ENCODE measurements at regions not wholly inside any gene's neighbourhood (a gene's known extent, or its start where the extent isn't known, plus 50 kb on each side); places are given as distances from the start of the nearest gene placed in this dataset.
"Not testable (repeated sequence)": the region's sequence is repeated elsewhere in the genome, so short reads cannot be mapped to it uniquely, and the experiment has no call there.

DNA sequence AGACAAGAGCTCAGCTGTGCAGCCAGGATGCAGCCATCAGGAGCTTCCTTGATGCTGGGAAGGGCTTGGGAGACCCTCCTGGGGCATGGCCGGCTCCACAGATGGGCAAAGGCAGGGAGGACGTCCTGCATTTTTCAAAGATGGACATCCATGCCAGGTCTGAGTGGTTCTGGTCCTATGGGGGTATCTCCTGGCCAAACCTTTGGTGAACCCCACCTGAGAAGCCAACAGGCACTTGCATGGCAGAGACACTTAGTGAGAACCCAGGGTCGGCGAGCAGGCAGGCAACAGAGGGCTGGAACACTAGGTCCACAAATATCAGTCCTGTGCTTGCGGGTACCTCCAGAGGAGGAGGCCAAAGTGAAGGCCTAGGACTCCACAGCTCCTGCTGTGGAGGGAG lies 70.0 kb downstream of the KCTD15 start:
- no peaks in the 10 kb centered on the region for H3K9me3 ChIP-seq (replicated peaks)
- H3K4me1 ChIP-seq: peaks cover 3% of the 10 kb centered on the region; the same call in 1 of the 2 replicates
- H3K4me3 ChIP-seq: no peak overlapping the region
- no peak overlapping the region for H3K27ac ChIP-seq
- no peaks in the 10 kb centered on the region for H3K36me3 ChIP-seq
- DNase-seq: no peak
- no peaks in the 10 kb centered on the region for H3K27me3 ChIP-seq

DNA sequence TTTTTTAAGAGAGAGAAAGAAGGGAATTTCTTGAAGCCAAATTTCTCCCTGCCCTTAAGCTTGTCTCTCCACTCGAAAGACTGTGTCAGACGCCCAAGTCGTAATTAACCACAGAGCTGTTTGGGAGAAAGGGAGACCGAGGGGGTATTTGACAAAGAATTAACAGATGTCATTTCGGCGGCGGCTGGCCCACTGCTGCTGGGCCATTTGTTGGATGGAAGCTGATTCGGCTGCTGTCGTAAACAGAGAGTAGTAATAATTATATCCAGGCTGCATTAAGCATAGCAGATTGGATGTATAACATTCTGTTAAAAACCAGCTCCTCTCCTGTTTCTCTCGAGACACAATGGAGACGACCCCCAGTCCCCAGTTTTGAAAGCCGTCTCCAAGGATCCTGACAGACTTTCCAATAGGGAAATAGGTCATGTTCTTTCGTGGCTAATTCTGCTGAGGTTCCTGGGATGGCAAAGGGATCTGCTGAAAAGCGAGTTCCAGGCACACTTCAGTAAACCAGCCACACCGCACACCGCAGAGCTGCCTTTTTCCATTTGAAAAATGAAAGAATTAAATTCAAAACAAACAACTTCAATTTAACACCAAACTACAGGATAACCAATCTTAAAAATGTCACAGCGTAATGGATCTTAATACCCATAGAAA lies 71.5 kb downstream of the KCTD15 start:
- Histone ChIP-seq H3K9me3 (replicated peaks) (no peaks in the 10 kb centered on the region), H3K4me1 (peaks cover 3% of the 10 kb centered on the region; the same call in 1 of the 2 replicates), H3K36me3 (no peaks in the 10 kb centered on the region), H3K27ac (no peak overlapping the region; the same call in 1 of the 2 replicates), H3K4me3 (peak overlapping the region; percentile 38), H3K27me3 (no peaks in the 10 kb centered on the region)
- peak; percentile 29 to 56 for DNase-seq

DNA sequence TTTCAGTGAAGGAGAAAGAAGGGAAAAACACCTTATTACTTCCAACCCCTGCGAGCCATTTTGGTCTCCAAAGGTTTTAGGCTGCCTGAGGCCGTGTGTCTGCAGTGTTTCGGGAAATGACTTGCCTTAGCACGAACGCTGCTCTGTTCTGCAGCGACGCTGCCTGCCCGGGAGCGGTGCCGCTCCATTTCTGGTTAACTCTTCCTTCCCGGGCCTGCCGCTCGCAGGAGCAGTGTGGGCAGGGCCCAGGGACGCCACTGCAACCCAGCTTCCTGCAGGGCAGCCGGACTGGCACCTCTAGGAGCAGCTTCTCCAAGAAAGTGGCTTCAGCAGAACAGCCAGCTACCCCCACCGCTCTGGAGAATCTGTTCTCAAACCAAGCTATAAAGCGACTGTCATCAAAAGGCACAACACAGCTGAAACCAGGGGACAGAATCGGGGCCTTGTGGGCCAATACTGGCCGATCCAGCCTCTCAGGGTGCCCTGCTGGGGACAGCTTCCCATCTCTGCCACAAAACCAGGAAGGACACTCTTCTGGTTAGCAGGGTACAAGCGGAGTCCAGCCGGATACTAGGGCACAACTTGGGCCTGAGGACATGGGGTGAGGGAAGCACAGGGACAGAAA lies 72.2 kb downstream of the KCTD15 start:
- peak overlapping the region; percentile 38 for H3K4me3 ChIP-seq
- peak; percentile 18 to 33 for DNase-seq

DNA sequence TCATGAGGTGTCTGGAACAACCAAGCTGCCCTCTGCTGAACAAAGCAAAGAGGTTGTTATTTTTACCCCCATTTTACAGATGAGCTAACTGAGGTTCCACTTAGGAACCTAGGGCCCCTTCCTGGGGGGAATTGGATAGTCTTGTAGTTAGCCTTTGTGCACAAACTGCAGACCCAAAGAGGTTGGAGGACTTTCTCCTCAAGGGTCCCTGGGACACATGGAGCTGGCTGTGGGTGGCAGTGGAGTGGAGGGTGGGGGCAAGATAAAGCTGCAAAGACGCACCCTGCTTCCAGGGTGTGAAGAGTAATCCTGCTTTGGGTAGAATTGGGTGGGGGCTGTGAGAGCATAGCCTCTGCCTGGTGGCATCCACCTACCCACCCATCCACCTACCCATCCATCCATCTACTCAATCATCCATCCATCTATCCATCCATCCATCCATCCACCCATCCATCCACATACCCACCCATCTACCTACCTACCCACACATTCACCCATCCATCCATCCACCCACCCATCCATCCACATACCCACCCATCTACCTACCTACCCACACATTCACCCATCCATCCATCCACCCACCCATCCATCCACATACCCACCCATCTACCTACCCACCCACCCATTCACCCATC lies 73.7 kb downstream of the KCTD15 start:
- not testable (repeated sequence) for H3K27me3 ChIP-seq; H3K27ac ChIP-seq; H3K36me3 ChIP-seq; DNase-seq; H3K9me3 ChIP-seq (replicated peaks); H3K4me3 ChIP-seq; H3K4me1 ChIP-seq

More for the DNA sequence above, 72.2 kb downstream of the KCTD15 start:
- Histone ChIP-seq H3K9me3 (replicated peaks) (no peaks in the 10 kb centered on the region), H3K4me1 (peaks cover 3% of the 10 kb centered on the region; the same call in 1 of the 2 replicates), H3K27ac (no peak overlapping the region), H3K27me3 (no peaks in the 10 kb centered on the region), H3K36me3 (no peaks in the 10 kb centered on the region)

DNA sequence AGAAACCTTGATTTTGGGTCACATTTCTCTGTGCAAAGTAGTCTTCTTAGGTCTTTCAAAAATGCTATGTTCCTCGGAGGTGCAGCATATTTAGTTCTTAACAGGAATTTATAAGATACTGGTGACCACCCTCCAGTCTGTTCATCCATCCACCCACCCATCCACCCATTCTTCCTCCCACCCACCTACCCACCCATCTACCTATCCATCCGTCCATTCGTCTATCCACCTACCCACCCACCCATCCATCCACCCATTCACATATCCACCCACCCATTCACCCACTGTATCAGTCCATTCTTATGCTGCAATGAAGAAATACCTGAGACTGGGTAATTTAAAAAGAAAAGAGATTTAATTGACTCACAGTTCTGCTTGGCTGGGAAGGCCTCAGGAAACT lies 74.9 kb downstream of the KCTD15 start:
- H3K27ac ChIP-seq: no peak overlapping the region
- H3K27me3 ChIP-seq: 0 out of 2 replicates have a peak, but pooled peaks cover 2% of the 10 kb centered on the region
- DNase-seq: no peak
- no peak overlapping the region for H3K4me3 ChIP-seq
- H3K9me3 ChIP-seq (replicated peaks): no peaks in the 10 kb centered on the region
- peaks cover 3% of the 10 kb centered on the region; the same call in 1 of the 2 replicates for H3K4me1 ChIP-seq
- no peaks in the 10 kb centered on the region for H3K36me3 ChIP-seq

DNA sequence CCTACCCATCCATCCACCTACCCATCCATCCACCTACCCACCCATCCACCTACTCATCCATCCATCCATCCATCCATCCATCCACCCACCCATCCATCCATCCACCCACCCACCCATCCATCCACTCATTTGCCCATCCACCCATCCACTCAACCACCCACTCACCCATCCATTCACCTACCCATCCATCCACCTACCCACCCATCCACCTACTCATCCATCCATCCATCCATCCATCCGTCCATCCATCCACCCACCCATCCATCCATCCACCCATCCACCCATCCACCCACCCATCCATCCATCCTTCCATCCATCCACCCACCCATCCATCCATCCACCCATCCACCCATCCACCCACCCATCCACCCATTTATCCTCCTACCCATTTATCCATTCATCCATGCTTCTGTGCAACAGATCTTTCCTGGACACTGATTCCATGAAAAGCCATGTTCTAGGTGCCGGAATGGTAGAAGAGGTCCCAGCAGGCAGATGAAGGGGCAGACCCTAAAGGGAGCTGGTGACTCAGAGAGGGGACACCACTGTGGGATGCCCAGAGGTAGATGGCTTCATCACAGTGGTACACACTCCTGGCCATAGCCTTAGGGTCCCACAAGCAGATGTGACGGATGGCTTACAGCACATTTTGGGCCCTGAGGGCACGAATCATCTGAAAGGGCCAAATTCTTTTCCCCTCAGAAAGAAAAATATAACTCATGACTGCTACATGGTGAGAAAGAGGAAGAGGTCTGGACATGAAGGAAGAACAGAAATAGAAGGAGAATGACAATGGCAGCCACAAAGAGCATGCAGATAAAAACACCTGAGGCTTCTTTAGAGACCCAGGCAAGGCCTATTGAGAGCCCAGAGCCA lies 76.0 kb downstream of the KCTD15 start:
- Histone ChIP-seq H3K4me3 (no peak overlapping the region), H3K27ac (no peak overlapping the region), H3K27me3 (0 out of 2 replicates have a peak, but pooled peaks cover 2% of the 10 kb centered on the region), H3K9me3 (replicated peaks) (no peaks in the 10 kb centered on the region), H3K4me1 (peaks cover under 1% of the 10 kb centered on the region; the same call in 1 of the 2 replicates), H3K36me3 (no peaks in the 10 kb centered on the region)
- DNase-seq: no peak

DNA sequence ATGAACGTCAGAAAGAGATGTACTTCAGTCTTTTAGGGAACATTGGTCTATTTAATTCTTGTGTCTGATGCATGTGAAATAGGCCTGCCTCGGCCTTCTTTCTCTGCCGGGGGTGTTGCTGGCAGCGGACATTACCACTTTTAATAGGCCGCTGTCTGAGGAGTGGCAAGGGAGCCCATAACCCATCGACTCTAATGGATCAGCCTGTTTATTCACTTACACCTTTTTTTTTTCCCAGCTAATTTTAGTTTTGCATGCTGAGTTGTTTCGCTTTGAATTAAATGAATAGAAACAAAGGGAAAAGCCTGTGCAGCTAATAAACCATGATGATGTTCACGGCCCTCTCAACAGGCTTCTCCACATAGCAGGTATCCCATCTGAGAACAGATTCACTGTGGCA lies 78.4 kb downstream of the KCTD15 start:
- no peak for DNase-seq
- H3K36me3 ChIP-seq: no peaks in the 10 kb centered on the region
- no peak overlapping the region for H3K27ac ChIP-seq
- H3K4me3 ChIP-seq: no peak overlapping the region
- no peaks in the 10 kb centered on the region for H3K9me3 ChIP-seq (replicated peaks)
- H3K27me3 ChIP-seq: 0 out of 2 replicates have a peak, but pooled peaks cover 7% of the 10 kb centered on the region
- peaks cover 7% of the 10 kb centered on the region for H3K4me1 ChIP-seq

DNA sequence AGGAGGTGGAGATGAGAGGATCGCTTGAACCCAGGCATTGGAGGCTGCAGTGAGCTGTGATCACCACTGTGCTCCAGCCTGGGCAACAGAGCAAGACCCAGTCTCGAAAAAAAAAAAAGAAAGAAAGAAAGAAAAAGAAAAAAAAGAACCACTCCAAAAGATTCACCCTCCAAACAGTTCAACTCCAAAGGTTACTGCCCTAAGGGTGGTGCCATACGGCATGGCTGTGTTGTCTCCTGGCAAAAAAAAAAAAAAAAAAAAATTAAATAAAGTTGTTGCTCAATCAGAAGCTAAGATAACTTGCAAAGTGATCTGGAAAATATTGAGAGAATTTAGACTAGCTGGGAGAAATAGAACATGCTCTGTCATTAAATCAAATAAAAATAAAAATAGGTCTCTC lies 79.5 kb downstream of the KCTD15 start:
- Histone ChIP-seq H3K36me3 (no peaks in the 10 kb centered on the region), H3K4me1 (peaks cover 12% of the 10 kb centered on the region), H3K4me3 (no peak overlapping the region), H3K27ac (no peak overlapping the region), H3K27me3 (0 out of 2 replicates have a peak, but pooled peaks cover 7% of the 10 kb centered on the region), H3K9me3 (replicated peaks) (no peaks in the 10 kb centered on the region)
- DNase-seq: no peak

DNA sequence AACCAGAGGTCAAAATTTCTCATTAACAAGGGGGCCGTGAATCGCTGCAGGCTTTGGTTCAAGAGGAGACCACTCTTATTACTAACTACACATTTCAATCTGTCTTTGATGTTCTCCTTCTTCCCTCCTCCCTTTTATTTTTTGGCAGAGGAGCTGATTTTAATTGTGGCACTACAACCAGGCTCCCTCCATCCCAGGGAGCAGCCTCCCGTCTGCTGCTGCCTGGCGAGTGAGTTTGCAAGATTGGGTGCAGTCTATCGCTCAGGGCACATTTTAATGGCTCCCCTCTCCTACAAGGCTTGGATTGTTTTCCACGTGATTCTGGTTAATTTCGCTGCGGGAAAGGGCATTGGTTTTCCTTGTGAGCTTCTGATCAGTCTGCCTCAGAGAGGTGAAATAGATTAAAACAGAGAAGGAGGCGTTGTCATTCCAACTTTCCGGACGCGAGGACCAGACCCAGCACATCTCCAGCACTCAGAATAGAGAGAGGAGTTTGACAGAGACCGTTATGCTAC lies 81.4 kb downstream of the KCTD15 start:
- Histone ChIP-seq H3K4me3 (no peak overlapping the region), H3K4me1 (peaks cover 12% of the 10 kb centered on the region), H3K27me3 (0 out of 2 replicates have a peak, but pooled peaks cover 7% of the 10 kb centered on the region), H3K27ac (no peak overlapping the region), H3K36me3 (no peaks in the 10 kb centered on the region), H3K9me3 (replicated peaks) (no peaks in the 10 kb centered on the region)
- no peak for DNase-seq

DNA sequence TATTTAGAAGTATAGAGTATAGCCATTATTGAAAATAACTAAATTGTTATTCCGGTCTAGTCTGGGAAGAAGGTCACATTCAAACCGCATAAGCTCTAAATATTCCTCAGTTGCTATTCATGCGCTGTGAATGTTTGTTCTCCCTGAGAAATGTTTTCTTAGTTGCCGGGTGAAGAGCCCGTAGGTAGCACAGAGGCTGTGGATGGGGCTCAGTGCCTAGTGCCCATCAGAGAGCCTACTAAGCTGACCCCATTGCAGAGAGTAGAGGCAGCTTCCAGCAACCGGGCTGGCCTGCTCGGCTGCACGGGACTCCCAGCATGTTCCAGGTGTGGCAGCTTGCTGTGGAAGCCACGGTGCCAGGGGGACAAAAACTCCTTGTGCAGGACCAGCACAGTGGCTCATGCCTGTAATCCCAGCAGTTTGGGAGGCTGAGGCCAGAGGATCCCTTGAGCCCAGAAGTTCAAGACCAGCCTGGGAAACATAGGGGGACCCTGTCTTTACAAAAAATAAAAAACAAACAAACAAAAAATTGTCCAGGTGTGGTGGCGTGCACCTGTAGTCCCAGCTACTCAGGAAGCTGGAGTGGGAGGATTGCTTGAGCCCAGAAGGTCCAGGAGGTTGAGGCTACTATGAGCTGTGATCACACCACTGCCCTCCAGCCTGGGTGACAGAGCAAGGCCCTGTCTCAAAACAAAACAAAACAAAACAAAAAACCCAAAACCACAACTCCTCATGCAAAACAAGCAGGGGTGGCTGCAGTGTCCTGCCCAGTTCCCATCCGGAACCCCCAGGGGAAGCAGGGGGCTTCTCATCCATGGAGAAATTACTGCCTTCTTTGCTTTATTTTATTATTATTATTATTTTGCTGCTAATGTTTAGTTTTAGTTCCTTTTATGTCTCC lies 82.5 kb downstream of the KCTD15 start:
- H3K4me1 ChIP-seq: peaks cover 12% of the 10 kb centered on the region
- H3K27me3 ChIP-seq: 0 out of 2 replicates have a peak, but pooled peaks cover 7% of the 10 kb centered on the region
- no peaks in the 10 kb centered on the region for H3K9me3 ChIP-seq (replicated peaks)
- peak overlapping the region; percentile 15; the same call in 1 of the 2 replicates for H3K27ac ChIP-seq
- no peaks in the 10 kb centered on the region for H3K36me3 ChIP-seq
- no peak overlapping the region for H3K4me3 ChIP-seq
- no peak for DNase-seq

DNA sequence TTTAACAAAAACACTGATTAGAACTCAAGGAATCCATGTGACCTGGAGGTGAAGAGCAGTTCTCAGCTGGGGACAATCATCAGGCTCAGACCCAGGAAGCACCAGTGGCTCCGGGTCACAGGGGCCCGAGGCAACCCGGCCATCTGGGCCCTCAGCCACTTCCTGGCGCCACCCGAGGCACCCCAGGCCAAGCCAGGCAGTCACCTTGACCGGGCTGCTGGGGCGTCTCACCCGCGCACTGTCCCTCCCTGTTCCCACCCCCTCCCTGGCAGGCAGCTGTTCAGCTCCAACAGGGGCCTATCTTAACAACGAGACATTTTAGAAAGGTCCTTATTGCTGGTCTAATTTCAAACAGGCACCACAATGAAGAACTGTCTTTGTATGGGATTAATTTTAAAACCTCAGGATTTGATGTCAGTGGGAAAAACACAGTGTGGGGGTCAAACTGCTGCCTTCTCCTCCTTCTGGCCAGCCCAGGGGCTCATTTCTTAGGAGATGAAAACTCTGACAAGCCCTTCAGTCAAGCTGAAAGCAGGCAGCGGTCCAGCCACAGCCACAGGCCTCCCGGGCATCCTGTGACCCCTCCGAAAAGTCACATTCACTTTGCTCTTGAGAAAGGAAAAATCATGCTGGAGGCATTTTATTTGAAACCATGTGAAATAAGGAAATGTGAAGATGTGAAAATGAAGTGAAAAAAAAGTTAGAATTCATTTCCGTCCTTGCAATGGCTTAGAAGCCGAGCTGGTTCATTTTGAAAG lies 83.3 kb downstream of the KCTD15 start:
- Histone ChIP-seq H3K9me3 (replicated peaks) (no peaks in the 10 kb centered on the region), H3K36me3 (no peaks in the 10 kb centered on the region), H3K27me3 (0 out of 2 replicates have a peak, but pooled peaks cover 4% of the 10 kb centered on the region), H3K27ac (peak overlapping the region; percentile 15; the same call in 1 of the 2 replicates), H3K4me3 (peak overlapping the region; percentile 4; the same call in 1 of the 2 replicates), H3K4me1 (peaks cover 12% of the 10 kb centered on the region)
- peak; percentile 72 to 73 for DNase-seq

DNA sequence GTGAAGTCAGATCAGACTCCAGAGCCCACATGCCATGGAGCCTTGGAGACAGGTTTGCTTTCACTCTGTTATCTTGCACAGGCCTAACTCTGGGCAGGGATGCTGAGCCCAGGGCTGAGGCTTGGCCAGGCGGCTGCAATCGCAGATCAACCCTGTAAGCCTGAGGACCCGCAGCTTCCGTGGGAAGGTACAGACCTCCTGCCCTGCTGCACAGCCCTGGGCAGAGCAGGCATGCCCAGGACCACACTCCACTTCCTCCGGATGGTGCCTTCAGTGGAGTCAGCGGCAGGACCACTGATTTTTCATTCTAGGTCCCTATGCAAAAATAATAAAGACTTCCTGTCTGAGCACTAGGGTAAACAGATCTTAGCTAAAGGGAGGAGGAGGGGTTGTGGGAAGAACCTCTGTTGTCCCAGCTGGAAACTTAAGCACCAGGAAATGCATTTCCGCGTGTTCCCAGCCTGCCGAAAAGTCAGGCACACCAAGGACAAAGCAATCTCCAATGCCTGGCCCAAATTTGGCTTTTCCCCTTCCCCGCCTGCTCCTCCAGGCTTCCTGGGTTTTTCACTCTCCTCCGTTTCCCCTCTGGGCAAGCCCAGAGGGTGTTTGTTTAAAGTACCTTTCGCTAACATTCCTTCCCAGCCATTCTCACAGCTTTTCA lies 87.3 kb downstream of the KCTD15 start:
- Histone ChIP-seq H3K9me3 (replicated peaks) (no peaks in the 10 kb centered on the region), H3K27ac (no peak overlapping the region), H3K4me1 (peaks cover 12% of the 10 kb centered on the region), H3K36me3 (no peaks in the 10 kb centered on the region), H3K4me3 (peak overlapping the region; percentile 21), H3K27me3 (no peaks in the 10 kb centered on the region)
- peak; percentile 22 to 49 for DNase-seq
